Astrocyte (in vitro differentiated cells and primary cell): ENCODE measurements at regions not wholly inside any gene's neighbourhood (a gene's known extent, or its start where the extent isn't known, plus 50 kb on each side); places are given as distances from the start of the nearest gene placed in this dataset.

Experiments used
- CTCF ChIP-seq: IDR thresholded peaks from 2 replicates; pipeline ENCODE4 v1.5.1; 2011; ENCODE audit warnings: low read depth, mild to moderate bottlenecking, inconsistent platforms, low read length, moderate library complexity; ENCODE audit not compliant: insufficient read depth
- EZH2 ChIP-seq: IDR thresholded peaks from 2 replicates; pipeline ENCODE4 v1.6.1; 2012; ENCODE audit warnings: mild to moderate bottlenecking, low read length, inconsistent platforms; ENCODE audit not compliant: insufficient read depth

- TF ChIP-seq CTCF (no peak), EZH2 (no peak)
These were observed 129.7 kb downstream of the PRDM13 start for GRCh38 chr6:99736302-99736701.
